DMS 273 (cell line): ENCODE measurements at regions not wholly inside any gene's neighbourhood (a gene's known extent, or its start where the extent isn't known, plus 50 kb on each side); places are given as distances from the start of the nearest gene placed in this dataset.
A peak's percentile ranks its signal among the peaks of the same experiment; 100 is the strongest.

Experiments
- DNase-seq: peaks from one replicate; lab custom pipeline; 2025; ENCODE audit not compliant: unreplicated experiment; lab: John Stamatoyannopoulos, UW

DNA sequence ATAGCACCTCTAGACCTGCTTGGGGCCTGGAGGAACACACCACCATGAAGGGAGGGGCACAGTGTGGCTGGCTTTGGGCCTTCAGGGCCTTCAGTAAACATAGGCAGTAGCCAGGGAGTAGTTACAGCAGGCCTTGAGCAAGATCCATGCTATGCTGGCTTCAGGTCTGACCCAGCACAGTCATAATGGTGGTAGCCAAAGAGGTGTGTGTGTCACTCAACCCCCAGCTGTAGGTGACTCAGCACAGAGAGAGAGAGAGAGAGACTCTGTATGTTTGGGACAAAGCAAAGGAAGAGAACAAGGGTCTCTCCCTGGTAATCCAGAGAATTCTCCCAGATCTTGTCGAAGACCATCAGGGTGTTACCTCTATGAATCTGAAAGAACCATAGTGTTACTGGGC is 250.5 kb upstream of the PKN2 start:
- DNase-seq, result no peak

DNA sequence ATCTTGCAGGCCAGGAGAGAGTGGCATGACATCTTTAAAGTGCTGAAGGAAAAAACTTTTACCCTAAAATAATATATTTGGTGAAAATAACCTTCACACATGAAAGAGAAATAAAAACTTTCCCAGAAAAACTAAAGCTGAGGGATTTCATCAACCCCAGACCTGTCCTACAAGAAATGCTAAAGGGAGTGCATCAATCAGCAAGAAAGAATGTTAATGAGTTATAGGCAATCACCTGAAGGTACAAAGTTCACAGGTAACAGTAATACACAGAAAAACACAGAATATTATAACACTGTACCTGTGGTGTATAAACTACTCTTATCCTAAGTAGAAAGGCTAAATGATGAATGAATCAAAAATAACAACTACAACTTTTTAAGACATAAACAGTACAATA is 249.2 kb upstream of the PKN2 start:
- DNase-seq, result no peak

DNA sequence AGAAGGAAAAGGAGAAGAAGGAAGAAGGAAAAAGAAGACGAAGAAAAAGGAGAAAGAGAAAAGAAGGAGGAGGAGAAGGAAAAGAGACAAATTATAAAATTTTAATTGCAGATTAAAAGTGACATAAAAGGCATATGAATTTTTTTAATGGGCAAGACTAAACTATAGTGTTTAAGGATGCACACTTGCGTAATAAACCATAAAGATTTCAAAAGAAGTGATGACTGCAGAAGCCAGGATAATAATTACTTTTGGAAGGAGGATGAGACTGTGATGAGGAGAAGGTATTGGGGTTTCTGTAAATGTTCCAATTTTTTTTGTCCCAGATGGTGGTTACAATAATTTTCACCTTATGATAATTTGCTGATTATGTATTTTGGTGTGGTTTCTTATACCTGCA is 243.1 kb upstream of the PKN2 start:
- DNase-seq, result no peak

DNA sequence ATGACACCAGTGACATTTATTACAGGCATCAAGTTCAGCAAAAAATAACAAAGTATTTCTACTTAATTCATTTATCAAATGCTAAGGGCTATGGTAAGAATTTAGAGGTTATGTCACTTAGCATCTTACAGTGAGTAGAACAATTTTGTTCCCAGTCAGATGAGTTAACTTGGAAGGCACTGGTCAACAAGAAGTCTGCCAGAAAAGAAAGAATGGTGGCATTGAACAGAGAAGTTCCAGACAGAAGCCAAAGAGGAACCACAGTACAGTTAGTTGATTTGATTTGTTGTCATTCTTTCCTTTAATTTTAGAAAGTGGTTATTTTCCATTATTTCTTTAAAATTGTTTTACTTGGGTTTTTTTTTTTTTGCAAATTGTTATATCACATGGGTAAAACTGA is 232.2 kb upstream of the PKN2 start:
- DNase-seq, result no peak

DNA sequence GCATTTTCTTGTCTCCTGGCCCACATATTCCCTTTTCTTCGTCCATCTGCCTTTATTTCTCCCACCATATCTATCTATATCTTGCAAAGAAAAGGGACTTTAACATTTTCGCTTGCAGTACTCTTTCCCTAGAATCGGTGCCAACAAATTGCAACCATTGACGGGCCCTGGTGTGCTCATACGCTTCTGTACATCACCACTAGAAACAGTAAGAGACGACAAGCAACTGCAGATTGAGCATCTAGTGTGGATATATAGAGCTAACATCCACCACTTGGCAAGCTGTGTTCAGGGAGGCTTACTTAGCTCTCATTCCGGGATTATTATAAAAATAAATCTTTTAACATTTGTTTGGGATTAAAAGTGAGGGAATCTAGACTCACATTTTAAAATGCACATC is 230.8 kb upstream of the PKN2 start:
- no peak for DNase-seq

DNA sequence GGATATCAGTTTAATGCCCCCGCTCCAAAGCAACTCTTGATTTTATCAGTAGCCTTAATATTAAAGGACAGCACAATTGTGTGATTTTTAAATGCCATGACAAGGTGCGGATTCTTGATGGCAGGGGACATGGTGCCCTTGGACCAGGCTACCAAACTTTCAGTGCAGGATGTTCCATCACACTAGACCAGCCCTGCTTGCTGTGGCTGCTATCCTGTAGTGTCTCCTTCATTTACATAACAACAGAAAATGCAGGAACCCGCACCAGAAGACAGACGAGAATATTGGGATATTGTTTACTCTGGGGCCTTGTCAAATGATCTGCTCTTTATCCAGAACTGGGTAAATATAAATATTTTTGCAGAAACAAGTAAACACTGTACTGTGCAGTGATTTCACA is 229.3 kb upstream of the PKN2 start:
- DNase-seq, result no peak

DNA sequence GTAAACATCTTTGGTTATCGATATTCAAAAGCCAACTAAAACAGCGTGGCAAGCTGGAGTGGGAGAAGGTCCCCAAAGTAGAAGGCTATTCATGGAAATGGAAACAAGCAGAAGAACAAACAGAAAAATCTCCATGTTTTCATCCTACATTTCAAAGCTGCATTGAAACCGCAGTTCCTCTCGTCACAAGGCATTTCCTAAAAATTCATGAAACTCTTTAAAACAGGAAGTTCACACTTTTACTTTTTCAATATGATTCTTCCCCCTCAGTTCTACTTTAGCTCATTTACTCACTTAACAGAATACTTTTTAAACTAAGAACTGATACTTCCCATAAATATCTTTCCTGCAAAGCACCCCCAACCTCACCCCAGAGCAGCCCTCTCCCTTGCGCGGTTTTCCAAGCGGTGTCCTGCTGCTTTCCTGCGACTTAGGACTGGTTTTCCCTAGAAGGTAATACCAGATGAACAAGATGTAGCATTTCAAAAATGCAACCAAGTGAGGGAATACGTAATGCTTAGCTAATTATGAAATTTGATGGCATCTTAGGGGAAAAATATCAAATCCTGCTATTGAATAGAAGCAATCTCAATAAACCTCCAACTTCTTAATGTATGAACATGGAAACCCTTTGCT is 228.3 kb upstream of the PKN2 start:
- DNase-seq, result no peak

DNA sequence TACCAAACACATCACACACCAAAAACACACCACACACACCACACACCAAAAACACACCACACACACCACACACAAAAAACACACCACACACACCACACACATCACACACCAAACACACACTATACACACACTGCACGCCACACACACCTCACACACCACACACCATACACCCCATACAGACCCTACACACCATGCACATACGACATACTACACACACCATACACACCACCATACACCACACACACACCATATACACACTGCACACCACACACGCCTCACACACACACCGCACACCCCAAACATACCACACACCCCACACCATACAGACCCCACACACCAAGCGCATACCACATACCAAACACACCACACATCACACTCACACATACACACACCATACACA is 226.9 kb upstream of the PKN2 start:
- DNase-seq, result no peak

DNA sequence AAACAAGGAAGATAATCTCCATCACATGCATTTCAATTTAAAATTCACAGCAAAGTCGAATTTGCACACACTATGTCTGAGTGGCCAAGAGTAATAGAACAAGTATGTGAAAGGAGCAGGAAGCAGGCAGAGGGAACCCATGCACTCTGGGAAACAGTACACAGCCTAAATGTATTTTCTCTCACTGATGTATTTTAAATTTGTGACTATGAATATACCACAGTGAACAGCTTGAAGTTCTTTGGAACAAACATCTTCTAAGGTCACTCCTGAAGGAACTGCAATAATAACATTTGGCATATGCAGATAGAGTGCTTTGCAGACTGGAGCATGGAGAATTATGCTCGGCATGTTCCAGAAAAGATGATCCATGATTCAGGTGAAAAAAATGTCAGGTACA is 223.1 kb upstream of the PKN2 start:
- no peak for DNase-seq

DNA sequence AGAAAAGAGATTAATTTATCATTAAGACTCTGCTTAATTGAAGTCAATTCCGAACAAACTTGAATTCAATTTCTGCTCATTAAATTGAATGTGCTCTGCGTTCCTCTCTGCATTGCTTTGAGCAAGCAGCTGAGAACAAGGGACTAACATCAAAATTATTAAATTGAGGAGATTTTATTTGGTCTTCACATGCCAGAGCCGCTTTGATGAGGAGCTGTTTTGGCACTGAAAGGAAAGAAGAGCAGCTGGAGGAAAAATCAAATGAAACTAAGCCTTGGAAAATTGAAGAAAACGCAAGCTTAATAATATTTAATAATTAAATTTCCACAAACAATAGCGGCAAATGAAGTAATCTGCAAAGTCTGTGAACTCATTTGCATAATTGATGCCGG is 222.0 kb upstream of the PKN2 start:
- DNase-seq, result peak; percentile 7

DNA sequence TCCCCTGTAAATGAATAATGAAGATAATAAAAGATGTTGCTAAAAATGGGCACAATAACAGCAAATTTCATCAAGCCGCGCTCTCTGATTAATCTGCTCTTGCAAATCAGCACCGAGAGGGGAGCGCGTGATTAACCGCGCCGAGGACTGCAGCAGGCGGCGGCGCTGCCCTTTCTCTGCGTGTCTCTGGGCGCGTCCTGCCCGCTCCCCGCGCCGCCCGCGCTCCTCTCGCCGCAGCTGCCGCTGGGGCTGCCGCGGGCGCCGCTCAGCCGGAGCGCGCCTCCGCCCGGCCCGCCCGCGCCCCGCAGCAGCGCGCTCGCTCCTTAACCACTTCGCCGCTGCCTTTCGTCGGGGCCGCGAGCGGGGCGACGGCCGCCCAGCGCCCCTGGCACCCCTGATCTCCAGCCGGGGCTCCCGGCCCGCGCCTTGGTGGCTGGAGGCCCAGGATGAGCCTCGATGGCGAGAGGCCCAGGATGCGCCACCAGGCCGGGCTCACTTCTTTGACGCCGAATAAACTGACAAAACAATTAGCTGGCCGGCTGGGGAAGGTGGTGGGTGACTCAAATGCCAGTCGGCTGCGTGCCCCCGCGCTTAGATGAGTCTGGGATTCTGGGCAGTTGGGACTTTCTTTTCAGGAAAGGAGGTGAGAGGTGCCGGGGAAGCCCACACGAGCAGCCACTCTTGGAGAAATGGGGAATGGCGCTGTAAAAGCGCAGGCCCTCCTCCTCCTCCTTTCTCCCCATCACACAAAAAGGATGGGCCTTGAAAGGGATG is 221.4 kb upstream of the PKN2 start:
- peak; percentile 59 for DNase-seq

DNA sequence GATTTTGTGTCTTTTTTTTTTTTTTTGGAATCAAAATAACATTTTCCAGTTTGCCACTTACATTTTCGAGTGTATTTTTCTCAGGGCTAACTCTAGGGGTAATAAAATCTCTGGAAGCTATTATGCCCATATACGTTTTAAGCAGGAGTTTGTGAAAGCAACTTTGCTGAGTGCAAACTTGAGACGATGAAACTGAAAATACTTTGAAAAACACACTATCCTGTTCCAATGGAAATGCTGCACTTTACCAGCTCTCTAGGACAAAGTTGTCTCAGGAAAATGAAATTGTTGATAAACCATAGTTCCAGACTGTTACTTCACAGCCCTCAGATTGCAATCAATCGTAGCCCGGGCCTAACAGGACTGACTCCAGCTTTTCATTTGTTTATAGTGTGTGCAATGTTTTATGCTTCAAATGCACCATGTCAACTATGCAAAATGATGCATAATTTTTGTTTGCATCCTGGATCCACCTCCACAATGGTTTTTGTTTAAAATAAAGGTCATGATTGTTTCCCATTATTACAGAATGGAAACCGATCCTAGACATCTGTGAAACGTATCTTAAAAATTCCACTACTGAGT is 220.6 kb upstream of the PKN2 start:
- DNase-seq, result no peak

DNA sequence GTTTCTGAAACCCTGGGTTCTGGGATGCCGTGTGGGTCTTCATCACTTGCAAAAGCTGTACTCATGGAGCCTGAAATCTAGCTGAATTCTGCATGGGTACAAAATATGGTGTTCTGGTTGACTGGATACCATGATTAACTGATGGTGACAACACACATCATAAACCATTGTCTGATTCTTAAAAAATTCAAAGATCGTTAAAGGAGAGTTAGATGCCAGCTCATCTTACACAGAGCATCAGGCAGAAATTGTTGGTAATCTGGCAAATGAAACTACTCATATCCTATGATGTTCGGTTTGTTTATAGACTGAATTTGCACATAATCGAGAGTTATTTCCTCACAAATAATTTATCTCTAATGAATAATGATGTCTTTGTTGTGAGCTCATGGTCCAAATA is 218.1 kb upstream of the PKN2 start:
- DNase-seq, result no peak

DNA sequence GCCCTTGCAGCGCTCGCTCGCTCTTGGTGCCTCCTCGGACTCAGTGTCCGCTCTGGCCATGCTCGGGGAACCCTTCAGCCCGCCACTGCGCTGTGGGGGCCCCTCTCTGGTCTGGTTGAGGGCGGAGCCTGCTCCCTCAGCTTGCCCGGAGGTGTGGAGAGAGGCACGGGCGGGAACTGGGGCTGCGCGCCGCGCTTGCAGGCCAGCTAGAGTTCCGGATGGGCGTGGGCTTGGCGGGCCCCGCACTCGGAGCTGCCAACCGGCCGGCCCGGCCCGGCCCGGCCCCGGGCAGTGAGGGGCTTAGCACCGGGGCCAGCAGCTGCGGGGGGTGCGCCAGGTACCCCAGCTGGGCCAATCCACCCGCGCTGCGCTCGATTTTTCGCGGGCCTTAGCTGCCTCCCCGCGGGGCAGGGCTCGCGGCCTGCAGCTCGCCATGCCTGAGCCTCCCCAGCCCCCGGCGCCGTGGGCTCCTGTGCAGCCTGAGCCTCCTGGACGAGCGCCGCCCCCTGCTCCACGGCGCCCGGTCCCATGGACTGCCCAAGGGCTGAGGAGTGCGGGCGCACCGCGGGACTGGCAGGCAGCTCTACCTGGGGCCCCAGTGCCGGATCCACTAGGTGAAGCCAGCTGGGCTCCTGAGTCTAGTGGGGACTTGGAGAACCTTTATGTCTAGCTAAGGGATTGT is 217.0 kb upstream of the PKN2 start:
- no peak for DNase-seq

DNA sequence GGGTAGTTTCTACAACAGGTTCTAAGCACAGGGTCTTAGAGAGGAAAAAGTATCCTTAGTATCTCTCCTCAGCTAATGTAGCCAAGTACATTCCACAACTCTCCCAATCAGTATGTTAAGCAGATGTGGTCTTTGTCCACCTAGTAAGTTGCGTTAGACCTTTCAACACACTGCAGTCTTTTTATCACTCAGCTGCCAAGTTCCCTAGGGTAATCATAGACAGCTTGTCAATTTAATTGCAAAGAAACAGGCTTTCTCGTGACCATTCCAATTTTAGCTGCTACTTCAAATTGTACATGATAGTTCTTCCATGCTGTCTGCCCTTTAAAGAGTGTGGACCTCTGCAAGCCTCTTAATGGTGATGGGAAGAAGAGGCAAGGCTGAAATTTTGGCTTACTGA is 211.8 kb upstream of the PKN2 start:
- no peak for DNase-seq

DNA sequence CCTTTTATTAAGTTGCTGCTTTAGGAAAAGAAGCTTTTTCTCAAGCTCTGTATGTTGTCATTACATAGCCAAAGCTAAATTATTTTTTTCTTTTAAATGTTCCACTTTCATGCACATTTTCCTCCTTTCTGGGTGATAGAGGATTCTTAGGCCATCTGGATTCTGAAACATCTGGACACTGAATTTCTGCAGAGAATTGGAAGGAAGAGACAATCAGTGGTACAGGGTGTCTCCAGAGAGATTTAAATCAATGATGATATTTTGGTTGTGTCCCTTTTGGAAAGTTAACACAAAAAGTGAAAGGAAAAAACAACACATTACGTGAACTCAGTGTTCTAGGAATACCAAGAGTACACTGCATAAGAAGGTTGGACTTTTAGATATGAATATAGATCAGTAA is 211.4 kb upstream of the PKN2 start:
- DNase-seq, result no peak

DNA sequence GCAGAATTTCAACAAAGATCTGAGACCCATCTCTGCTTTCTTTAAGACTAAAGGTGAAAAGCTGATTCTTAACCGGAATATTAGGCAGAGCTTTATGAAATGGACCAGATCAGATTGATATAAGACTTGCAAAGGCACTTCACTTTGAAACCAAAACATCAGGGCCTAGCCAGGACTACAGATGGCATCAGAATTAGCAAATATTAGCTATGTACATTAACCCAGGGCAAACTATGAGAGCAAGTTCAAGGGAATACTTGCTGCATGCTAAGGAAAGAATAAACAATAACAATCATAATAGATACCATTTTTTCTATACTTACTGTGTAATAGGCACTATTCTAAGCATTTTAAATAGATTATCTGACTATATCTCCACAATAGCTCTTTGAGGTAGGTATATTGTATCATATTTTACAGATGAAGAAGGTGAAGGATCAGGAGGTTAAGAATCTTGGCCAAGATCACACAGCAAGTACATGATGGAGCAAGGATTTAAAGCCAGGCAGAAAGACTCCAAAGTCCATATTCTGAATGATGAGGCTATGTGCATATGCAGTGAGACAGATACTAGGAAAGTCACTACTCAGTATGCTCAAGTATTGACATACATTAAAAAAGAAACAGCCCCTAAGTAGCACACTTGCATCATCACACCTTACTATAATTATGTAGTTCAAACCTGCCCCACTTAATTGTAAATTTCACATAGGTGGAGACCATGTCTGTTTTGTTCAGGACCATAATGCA is 209.3 kb upstream of the PKN2 start:
- no peak for DNase-seq

DNA sequence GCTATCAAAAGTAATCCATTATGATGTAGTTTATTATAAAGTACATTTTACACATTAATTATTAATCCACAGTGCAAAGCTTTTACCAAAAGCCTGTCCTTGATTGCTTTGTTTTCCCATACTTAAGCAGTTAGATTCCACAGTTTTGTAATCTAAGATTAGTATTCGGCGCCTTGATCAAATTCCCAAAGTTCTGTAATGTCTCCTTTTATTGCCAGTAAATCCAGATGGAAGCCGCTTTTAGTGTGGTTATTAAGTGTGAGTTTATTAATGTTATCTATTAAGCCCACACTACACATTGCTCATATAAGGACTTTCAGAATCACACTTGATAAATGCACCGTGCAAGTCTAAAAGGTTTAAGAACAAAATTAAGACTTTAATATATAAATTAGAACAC is 199.2 kb upstream of the PKN2 start:
- DNase-seq, result no peak

DNA sequence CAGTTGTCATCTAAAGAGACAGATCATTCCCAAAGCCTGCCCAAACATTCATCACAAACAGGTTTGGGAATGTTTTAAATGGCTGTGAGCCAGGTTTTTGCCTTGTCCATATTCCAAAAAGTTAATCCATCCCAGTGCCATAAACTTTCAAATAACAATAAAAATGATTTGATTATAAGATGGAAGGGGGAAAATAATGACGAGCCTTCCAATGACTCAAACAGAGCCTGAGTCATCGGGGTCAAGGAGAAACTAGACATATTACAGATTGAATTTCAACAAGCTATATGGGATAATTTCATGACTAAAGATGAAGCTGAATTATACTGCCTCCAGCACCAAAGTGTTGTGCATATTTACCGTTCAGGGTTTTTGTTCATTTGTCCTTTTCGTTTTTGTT is 195.8 kb upstream of the PKN2 start:
- no peak for DNase-seq

DNA sequence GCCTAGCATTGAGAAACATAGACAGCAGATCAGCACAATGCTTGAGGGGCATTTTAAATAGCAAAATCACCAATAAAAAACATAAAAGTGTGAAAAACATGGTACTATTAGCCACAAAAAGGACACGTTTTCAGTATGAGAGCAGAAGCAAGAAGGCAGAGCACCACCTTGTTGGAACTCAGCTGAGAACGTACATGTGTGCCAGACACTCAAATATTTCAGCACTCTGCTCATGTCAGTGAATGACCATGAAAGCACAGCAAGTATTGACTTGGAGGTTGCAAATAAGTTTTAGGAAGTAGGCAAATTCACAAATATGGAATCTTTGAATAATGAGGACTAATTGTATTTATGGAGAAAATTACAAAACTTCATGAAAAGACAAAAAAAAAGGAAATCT is 193.4 kb upstream of the PKN2 start:
- DNase-seq, result no peak

DNA sequence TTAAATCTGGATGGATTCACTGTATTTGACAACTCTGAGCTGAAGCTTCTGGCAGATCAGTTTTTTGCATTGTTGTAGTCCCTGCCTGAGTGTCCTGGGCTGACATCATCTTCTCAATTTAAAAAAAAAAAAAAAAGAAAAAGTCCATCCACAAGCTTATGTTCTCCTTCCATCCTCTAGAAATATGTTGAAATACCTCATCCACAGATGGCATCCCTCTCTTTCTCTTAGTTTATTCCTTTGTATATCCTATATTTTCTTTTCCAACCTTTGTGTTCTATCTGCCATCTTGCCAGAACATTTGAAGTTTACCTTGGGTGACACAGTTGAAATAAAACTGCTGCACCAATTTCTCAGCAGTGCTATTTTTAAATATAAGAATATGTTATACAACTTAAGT is 184.4 kb upstream of the PKN2 start:
- no peak for DNase-seq
